Myocyte (in vitro differentiated cells): ENCODE measurements at regions not wholly inside any gene's neighbourhood (a gene's known extent, or its start where the extent isn't known, plus 50 kb on each side); places are given as distances from the start of the nearest gene placed in this dataset.
A peak's percentile ranks its signal among the peaks of the same experiment; 100 is the strongest.
"Not testable (repeated sequence)": the region's sequence is repeated elsewhere in the genome, so short reads cannot be mapped to it uniquely, and the experiment has no call there.

Experiments
- DNase-seq: peaks from one replicate; pipeline ENCODE4 v3.0.0-alpha.2; 2012; ENCODE audit warnings: low read depth

DNA sequence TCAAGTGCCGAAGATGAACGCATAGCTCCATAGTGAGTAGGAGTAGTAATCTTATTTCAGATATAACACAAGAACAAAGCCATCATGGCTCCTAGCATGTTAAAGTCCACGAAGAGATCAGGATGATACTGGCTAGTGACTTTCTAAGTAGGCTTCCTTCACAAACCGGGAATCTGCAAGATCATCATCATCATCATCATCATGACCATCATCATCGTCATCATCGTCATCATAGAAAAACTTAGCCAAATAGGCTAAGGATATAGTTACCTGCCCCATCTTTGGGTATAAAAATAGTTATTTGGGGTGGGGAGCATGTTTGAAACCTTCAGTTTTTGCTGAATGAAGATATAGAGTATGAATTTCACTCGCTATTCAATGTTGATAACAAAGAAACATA is 57.9 kb downstream of the PYDC2 start:
- no peak for DNase-seq

DNA sequence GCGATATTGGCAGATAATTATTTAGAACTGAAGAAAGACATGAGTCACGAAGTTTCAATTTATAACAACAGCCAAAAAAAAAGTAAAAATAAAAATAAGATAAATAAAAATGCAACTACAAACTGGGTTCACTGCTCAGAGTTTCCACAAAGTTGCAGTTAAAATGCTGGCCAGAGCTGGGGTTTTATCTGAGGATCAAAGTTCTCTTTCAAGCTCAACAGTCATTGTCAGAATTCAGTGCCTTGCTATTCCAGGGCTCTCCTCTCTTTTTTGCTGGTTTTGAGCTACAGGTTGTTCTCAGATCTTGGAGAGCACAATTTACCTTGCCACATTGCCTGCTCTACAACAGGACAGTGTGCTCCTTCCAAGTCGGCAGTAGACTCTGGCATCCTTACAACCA is 60.1 kb downstream of the PYDC2 start:
- DNase-seq, result no peak

DNA sequence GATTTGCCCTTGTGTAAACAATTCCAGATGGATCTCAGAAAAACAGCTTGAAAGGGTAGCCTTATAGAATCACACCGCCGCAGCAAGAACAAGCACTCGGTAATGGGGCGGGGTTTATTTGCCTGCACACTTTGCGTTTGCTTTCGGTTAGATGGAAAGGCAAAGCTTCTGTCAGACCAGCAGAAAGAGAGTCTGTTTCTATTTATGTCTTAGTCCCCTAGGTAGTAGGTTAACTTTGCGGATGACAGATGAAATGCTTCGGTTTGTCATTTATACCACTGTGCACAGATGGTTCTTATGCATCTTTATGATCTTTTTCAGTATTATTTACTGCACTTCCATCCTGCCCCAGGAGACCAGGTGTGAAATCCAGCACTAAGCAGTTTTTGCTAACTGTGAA is 62.2 kb downstream of the PYDC2 start:
- no peak for DNase-seq

DNA sequence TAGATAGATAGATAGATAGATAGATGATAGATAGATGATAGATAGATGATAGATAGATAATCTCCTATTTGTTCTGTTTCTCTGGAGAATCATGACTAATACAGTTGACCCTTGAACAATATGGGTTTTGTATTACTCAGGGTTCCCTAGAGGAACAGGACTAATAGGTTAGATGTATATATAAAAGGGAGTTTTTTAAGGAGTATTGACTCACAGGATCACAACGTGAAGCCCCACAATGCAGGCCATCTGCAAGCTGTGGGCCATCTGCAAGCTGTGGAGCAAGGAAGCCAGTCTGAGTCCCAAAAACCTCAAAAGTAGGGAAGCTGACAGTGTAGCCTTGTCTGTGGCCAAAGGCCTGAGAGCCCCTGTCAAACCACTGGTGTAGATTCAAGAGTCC is 67.6 kb downstream of the PYDC2 start:
- no peak for DNase-seq

DNA sequence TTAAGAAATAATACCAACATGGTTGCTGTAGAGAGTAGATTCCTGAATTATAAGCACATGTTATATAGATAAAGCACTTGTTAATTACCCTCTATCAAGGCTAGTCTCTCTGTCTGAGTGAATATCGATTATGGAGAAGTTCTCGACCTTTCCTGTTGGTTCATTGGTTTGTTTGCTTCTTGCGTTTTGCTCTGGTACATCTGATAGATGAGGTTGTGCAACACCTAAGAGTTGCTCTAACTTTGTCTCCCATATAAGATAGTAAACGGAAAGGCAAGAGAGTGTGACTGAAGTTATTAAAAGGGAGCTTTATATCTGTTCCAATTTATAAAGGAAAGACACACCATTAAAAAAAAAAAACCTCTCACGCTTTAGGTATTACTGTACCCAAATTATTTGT is 69.0 kb downstream of the PYDC2 start:
- DNase-seq, result no peak

DNA sequence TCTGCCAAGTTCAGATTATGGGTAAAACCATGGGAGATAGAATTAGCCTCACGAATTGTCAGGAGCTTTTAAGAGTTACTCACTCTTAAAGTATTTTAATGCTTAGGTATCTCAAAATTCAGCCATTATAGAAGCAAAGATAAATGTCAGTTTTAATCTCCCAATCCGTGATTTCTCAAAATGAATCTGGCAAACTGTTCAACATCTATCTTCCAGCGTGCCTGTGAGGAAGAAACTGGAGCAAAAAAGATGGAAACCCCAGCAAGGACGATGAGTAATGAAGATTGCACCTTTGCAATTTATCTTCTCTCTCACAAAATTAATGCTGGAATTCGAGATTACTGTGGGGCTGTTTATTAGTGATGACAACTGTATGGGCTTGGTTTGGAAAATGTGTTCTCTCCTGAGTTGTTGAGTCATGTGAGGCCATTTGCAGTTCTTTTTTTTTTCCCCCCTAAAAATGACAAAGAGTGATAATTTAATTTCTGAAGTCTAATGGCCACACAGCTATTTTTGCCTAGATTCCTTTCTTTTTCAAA is 70.5 kb downstream of the PYDC2 start:
- DNase-seq, result no peak

DNA sequence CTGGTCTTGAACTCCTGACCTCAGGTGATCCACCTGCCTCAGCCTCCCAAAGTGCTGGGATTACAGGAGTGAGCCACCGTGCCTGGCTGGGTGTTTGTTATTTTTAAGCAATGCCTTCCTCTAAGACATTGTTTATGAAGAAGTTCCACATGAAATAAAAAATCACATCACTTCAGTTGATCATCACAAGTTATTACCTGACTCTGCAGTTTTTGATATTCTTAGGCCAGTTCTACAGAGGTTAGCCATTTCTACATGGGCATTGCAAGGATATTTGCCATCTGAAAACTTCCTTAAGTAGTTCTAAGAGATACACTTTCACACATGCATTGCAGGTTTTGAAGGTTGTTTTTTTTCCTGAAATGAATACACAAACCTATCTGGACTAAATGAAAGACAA is 82.1 kb downstream of the PYDC2 start:
- DNase-seq, result no peak

DNA sequence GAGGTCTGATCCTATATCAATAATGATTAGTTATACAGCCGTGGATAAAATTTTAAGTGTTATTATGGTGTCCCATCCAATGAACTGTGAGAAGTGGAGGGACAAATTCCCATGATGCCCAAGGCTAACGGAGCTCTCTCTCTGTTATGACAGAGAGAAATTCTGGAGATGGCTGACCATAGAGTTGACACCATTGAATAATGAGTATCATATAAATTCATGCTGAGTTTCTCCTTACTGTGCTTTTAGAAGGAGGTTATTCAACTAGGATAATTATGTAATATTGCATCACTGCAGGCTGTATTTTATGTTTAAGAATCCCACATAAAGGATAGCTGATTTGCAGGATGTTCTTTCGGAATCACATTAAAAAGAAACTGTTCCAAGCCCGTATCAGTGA is 82.9 kb downstream of the PYDC2 start:
- no peak for DNase-seq

DNA sequence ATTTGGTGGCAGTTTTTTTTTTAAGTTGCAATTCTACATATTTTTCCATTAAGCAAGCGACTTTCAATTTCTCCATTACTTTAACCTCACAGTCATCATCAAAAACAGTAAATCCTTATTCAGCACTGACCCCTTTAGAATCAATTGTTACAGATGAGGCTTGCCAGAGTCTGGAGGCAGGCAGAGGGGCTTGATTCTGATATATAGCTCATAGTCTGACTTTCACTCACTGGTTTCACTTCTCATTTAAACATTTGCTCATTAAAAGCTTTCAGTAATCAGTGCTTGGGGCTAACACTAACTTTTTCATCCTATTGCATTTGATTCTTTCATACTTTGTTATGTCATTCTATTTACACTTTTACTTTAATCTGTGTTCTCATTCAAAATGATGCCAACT is 88.4 kb downstream of the PYDC2 start:
- no peak for DNase-seq

DNA sequence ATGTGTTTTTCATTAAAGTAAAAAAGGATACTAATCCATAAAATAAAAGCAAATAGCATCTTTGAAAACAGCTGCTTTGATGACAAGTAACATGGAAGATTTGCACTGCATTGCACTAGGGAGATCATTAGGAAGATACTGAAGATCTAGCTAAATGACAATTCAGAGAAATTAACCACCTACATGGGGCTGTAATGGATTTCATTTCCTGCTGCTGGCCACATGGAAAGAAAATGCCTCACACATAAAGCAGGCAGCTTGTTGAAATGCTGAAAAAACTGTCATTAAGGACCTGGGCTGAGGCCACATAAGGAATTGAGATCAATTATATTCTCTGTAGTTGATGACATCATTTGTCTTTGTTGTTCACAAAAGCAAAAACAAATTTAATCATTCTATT is 94.1 kb downstream of the PYDC2 start:
- DNase-seq, result no peak

DNA sequence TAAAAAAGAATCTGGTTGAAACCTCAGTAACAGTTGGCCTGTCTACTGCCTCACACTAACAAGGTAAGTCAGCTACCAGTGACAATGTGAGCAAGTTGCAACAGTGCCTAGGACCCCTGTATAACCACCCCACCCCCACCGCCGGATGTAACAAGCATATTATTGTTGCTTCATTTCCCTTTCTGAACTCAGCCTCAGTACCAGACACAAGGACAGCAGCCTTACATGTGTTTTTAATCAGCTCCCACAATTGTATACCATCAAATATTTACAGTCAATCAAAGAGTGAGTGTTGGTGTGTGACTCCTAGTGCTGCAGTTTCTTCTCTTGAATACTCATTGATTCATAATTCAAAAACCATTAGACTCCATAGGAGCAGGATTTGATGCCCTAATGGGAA is 96.4 kb downstream of the PYDC2 start:
- DNase-seq, result no peak

DNA sequence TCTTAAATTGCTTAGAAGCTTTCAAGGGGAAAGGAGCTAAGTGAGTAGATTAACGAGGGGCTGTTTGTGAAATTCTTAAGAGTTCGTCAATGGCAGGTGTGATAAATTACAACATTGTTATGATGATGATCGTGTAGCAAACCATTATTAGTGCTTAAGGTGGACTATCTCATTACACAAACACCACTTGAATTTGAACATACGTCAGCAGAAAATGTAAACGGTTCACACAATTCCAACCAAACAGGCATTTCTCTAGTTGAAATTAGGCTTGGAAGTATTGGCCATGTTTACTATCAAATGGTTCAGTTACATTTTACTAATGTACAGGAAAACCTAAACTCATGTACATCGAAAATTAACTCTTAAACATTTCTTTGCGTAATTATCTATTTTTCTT is 102.8 kb downstream of the PYDC2 start:
- no peak for DNase-seq

DNA sequence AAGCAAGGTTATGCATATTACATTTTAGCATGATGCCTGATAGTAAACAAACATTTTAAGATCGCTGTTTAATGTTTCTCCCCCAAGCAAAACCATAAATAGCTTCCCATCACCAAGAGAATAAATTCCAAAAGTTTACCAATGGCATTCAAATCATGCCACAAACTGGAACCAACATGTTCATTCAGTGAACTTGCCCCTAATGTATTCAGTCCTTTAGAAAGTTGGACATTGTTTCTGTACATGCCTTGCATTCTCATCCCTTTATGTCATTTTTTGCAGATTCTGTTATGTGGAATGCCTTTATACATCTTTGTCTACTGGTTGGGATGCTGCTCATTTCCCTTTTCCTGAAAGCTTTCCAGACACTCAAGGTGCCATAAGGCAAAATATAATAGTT is 105.5 kb downstream of the PYDC2 start:
- DNase-seq, result no peak

DNA sequence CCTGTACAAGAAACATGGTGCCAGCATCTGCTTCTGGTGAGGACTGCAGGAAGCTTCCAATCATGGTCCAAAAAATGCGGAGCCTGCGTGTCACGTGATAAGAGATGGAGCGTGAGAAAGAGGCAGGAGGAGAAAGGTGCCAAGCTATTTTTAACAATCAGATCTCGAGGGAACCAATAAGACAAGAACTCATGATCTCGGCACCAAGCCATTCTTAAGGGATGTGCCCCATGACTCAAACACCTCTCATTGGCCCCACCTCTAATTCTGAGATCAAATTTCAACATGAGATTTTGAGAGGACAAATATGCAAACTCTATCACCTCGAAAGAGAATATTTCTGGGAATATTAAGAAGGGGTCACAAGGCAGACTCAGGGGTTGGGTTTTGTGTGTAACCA is 107.2 kb downstream of the PYDC2 start:
- no peak for DNase-seq

DNA sequence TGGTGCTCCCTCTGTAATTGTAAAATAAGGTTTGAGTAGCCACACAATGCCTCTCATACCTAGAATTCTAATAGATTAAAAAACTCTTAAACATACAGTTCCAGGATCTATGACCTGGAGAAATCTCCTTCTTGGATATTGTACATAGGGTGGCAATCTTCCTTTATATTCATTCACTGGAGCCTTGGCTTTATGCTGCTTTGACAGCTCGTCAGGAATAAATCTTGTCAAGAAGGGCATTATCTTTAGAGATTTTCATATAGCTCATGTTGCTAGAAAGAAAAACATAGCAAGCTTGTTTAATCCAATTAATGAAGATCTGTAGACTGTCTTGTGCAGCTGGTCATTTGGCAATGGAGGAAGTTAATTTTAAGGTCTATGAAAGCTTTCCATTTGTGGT is 131.1 kb downstream of the PYDC2 start:
- DNase-seq, result no peak

DNA sequence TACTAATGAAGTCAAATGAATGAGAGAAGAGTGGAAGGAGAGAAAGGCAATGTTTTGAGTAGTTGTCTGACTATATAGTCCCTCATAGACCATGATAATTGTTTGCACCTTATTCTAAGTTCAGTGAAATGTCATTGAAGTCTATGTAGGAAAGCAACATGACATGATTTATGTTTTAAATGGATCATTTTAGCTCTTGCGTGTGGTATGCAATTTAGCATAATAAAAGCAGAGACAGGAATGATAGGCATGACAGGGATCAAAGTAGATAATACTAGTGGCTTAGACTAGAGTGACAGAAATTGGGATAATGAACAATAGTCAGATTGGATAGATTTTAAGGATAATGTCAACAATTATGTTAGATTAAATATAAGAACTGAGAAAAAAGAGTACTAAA is 132.5 kb downstream of the PYDC2 start:
- DNase-seq, result no peak

DNA sequence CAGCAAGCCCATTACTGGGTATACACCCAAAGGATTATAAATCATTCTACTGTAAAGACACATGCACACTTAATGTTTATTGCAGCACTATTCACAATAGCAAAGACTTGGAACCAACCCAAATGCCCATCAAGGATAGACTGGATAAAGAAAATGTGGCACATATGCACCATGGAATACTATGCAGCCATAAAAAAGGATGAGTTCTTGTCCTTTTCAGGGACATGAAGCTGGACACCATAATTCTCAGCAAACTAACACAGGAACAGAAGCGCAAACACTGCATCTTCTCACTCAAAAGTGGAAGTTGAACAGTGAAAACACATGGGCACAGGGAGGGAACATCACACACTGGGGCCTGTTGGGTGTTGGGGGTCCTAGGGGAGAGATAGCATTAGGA is 154.5 kb downstream of the PYDC2 start:
- not testable (repeated sequence) for DNase-seq

DNA sequence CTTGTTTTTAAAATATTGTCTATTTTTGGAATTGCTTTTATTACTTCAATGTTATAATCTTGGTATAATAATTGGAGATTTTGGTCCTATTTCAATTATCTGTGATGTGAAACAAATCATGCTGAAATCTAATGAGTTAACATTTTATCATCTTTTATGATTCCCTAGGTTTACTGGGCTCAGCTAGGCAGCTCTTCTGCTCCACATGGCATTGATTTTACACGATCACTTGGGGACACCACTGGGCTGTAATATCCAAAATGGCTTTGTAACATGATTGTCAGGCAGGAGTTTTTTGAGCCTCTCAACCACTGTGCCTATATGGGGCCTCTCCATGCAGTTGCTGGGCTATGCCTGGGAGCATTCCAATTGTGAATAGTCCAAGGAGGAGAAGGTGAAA is 163.3 kb downstream of the PYDC2 start:
- DNase-seq, result no peak

DNA sequence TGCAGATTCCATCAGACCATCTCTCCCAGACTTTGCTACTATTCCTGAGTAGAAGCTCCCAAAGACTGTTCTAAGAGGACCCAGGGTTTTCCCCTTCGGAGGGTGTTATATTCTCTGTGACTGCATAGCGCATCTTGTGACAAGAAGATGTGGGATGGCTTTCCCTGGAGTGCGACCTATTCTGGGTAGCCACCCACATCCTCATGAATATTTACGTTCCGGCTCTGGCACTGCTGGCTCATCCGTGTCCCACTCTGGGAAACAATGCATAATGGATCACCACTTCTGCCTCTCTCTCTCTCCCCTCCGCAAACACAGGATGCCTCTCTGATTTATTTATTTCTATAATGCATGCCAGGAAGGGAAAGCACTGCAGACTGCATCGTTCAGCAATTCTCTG is 166.1 kb downstream of the PYDC2 start:
- no peak for DNase-seq

DNA sequence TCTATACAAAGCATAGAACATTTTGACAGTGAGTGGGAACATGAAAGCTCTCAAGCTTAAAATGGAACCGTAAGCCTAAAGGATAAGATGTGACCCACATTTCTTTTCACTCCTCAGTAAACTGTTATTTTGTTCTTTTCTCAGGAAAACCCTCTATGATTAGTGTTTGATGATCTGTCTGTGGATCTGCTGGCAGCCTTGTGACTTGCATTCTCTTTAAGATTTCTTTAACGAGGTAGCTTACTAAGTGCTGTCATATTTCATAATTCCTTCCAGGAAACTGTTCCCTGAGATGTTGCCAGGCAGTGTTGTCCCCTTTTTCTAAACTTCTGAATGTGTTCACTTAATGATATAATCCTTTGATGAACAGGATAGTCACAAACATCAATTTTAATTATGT is 167.6 kb downstream of the PYDC2 start:
- DNase-seq, result no peak

DNA sequence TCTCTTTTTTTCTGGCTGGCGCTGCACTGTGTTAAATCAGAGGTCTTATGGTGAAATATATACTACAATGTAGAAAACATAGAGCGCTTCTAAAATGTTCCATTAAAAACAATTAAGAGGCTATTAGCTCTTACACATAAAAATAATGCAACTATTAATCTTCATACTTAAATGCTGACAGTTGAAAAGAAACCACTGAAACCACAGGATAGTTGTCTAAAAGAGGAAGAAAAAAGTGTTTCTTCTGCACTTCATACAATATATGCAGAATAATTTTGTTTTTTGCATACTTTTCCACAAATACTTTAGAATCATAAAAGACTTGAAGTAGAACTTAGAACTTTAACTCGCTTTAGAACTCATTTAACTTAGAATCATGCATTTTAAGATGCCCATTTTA is 170.5 kb downstream of the PYDC2 start:
- DNase-seq, result no peak

DNA sequence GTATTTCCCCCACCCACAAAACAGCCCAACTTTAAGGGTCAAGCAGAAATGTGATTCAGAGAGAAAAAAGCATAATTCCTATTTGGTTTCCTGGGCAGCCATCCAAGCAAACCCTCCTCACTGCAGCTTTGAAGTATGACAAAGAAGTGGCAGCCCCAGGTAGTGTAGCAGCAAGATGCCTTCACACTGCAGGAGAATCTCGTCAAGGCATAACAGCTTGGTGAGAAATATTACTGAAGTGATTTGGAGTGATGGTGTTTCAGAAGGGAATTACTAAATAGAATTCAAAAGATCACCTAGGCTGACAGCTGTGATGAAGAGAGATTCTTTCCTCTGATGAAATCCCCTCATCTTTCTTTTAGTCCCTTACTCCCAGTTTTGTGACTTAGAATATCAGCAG is 173.9 kb downstream of the PYDC2 start:
- no peak for DNase-seq

DNA sequence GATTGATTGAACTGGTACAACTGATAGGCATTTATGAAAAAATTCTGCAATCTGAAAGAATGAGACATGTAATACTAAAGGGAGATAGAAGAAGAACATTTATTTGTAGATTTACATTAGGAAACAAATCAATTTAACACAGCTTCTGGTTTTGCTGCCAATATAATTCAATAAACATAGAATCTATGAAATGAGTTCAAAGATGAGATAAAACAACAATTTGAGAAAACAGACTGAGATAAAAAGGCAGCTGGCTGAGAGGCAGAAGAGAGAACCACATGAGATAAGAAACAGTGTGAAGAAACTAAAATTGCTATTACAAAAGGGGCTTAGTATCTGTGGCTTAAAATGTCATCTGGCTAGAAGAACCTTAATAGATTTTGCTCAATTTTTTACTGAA is 176.6 kb downstream of the PYDC2 start:
- DNase-seq, result no peak

DNA sequence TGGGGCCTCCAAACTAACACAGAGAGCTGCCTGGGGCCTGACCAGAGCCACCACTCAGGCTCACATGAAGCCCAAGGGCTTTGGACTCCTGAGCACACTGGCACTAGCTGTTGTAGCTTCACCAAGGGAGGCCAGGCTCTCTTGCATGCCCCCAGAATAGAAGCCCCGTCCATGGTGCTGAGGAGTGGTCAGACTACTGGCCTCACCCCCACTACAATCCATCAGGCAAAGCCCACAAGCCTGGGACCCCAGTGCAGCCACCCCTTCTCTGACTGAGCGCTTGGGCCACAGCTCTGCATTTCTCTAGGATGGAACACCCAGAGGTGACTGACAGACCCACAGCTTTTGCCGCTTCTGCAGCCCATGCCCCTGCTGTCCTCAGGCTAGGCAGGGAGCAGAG is 180.8 kb downstream of the PYDC2 start:
- DNase-seq, result peak; percentile 1
